Stimulated activated CD8-positive, alpha-beta memory T cell treated with anti-CD3 and anti-CD28 coated beads, Interleukin-12 subunit alpha, Interleukin-12 subunit beta, amount 100 ng/mL, for 24 hours (primary cell): ENCODE measurements at regions not wholly inside any gene's neighbourhood (a gene's known extent, or its start where the extent isn't known, plus 50 kb on each side); places are given as distances from the start of the nearest gene placed in this dataset.
"Not testable (repeated sequence)": the region's sequence is repeated elsewhere in the genome, so short reads cannot be mapped to it uniquely, and the experiment has no call there.

ENCODE experiments used
- DNase-seq: peaks from one replicate; pipeline ENCODE4 v3.0.0-alpha.2; 2020; ENCODE audit errors: extremely low read depth

DNA sequence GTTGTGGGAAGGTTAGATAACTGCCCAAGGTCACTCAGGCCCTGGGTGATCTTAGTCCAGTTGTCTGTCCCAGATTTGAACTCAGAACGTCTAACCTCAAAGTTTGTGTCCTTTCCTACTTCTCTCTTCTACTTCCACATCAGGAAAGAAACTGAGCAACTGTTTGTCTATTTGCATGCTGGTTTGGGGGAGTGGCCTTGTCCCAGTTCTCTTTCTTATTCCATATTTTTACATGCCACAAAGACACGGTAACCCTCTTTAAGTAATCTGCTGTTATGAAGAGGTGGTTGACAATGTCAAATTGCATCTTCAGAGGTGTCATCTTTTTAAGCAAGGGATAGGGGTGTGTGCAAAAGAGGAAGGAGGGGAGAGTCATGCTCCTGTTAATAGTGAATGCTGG lies 432.5 kb downstream of the HS3ST3B1 start:
- DNase-seq, result no peak

DNA sequence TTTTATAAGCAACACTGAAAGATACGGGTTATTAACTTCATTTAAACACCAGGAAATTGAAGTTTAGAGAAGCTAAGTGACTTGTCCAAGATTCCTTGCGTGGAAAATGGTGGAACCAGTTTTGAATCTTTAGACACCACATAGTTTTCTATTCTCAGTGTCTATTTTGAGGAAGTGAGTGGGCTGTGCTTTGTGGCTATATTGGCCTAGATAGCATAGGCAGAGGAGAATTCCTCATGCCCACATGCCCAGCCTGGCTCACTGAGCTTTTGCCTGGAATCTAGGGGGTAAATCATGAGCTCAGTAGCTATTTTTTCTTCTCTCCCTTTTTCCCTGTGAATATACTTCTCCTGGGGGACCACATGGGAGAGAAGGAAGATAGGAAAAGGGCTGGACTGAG lies 431.3 kb downstream of the HS3ST3B1 start:
- no peak for DNase-seq

DNA sequence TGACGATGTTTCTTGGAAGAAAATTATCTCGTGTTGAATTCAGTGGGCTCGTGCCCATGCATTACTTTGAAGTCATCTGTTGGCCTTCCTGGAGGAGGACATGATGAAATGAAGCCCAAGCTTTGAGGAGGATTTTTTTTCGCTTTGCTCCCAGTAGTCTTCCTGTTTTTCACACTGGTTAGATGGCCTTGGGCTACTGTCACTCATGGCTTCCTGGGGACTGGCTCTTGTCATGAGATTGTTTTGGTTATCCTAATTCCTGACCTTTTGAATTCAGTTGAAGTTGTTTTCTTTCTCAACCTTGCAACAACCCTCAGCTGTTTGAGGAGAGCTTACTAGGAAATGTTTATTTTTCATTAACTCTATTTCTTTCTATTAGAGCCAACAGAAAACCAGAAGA lies 430.7 kb downstream of the HS3ST3B1 start:
- DNase-seq, result no peak

DNA sequence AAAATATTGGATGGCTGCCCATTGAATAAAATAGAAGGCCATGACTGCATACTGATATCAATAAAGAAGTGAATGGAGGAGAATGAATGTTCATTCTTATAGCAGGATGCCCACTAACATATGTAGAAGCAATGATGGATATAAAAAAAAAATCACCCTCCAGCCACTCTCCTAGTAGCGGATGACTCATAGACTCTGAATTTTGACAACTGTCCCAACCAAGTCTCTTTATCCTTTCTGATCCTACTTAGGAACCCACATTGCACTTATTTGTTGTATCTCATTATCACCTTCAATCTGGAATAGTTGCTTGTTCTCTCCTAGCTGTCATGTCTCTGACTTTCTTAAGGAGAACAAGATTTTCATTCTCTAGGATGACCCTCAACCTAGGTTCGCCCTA lies 429.9 kb downstream of the HS3ST3B1 start:
- DNase-seq, result no peak

DNA sequence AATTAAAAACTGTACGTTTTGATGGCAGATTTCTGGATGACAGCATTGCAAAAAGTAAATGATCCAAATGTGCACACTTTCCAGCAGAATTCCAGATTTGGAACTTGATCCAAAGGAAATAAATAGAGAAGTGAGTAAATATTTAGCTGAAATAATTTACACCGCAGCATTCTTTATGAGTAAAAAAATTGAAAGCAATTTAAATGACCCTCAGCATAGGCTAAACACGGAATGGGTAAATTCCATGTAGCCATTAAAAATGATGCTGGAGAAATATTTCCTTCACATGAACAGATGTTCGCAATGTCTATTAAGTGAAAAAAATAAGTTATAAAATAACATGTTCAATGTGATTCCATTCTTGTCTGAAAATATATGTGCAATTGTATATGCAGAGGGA lies 424.8 kb downstream of the HS3ST3B1 start:
- DNase-seq, result no peak

DNA sequence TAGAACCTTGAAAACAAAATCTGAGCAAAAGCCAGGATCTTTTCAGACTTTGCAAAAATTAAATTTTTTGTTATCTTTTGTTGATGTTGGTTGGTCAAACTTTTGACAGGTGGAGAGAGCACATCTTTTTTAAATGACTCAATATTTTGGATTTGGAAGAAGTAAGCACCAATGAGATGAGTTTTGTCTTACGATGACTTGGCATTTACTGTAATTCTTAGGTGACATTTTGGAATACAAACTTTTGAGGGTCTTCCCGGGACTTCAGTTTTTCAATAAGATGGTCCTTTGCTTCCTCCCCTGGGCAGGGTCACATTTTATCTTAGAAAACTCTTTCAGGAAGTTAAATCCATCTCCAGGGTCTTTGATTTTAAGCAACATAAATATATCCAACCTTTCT lies 423.9 kb downstream of the HS3ST3B1 start:
- DNase-seq, result no peak

DNA sequence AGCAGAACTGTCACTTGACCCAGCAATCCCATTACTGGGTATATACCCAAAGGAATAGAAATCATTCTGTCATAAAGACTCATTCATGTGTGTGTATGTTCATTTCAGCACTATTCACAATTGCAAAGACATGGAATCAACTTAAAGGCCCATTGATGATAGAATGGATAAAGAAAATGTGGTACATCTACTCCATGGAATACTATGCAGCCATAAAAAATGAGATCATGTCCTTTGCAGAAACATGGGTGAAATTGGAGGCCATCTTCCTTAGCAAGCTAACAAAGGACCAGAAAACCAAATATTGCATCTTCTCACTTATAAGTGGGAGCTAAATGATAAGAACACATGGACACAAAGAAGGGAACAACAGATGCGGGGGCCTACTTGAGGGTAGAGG lies 422.5 kb downstream of the HS3ST3B1 start:
- DNase-seq, result not testable (repeated sequence)

DNA sequence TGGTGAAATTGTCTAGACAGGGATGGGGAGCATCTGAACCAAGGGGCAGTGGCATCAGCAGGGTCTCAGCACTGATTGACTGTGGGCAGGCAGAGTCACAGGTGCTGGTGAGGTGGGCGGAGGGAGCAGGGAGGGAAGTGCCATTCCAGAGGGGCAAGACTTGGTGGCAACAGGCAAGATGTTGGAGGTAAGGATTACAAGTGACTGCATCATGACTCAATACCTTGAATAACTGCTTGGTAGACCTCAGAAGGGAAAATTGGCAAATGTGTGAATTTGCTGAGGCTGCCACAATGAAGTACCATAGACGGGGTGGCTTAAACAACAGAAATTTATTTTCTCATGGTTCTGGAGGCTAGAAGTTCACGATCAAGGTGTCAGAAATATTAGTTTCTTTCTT lies 419.1 kb downstream of the HS3ST3B1 start:
- no peak for DNase-seq

DNA sequence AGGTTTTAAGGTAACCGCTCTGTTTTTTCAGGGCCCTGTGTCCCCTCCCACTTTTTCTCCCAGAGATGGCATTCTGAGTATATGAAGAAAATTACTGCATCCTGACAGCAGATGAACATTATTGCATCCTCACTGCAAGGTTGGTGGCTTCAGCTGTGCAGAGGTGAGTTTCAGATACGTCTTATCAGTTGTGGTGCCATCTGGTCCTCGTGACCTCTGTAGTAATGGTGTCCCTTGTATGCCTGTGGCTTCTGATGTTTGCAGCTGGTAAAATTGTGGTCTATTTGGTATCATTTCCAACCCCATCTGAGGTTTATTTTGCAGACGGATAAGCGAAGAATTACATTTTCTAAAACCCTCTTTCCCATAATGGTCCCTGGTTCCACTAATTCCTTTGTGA lies 417.0 kb downstream of the HS3ST3B1 start:
- DNase-seq, result no peak

DNA sequence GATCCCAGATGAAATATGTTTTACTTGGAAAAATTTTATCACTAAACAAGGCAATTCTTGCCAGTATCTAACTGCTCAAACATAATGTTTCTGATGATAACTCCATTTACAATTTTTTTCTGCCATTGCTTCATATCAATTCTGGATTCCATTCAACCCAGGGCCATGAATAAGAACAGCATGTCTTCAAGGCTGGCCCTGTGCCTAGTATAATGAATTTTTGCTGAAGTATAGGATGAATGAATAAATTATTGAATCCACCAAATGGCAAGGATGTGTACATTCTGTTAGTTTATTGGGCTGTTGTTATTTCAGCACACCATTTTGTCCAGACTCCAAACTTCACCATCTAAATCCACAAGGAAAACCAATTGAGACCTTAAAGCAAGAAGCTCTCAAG lies 414.7 kb downstream of the HS3ST3B1 start:
- no peak for DNase-seq

DNA sequence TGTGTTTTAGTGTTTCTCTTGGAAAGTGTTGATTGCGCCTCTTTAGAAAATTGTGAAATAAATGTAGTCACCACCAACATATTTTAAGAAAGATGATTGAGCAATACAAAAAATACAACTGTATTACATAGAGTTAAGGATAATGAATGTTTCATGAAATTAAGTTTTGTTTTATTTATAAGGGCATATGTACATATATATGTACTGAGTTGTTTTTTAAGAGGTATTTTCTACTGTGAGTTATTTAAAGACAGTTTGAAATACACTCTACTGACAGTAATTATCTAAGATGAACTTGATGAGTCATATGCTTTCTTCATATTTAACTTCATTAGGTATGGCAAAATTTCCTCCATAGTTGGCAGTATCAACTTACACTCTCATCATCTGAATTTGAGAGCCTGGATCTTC lies 411.7 kb downstream of the HS3ST3B1 start:
- DNase-seq, result no peak

DNA sequence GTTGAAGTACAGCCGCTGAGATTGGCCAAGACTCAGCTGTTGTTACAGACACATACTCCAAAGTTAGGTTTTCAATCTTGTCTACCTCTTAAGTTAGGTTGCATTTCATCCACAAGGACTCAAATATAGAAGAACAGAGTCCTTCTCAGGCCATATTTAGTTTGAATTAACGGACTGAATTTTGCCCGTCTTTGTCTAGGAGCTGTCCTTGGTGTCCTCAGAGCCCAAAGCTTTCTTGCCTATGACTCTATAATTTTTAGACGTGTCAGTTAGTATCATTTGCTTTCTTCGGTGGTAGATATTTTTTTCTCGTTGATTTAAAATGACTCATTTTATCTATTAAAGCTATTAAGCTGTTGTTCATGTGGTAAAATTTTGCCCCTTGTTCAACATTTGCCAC lies 403.2 kb downstream of the HS3ST3B1 start:
- no peak for DNase-seq

DNA sequence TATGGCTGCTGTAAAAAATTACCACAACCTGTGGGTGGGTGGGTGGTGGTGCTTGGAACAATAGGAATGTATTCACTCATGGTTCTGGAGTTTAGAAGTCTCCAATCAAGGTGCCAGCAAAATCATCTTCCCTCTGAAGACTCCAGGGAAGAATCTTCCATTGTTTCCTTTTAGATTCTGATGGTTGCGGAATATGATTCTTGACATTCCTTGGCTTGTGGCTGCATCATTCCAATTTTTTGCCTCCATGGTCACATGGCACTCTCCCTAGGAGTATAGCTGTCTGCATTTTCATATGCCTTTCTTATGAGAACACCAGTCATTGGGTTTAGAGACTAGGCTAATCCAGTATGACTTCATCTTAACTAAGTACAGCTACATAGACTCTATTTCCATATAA lies 401.0 kb downstream of the HS3ST3B1 start:
- no peak for DNase-seq

DNA sequence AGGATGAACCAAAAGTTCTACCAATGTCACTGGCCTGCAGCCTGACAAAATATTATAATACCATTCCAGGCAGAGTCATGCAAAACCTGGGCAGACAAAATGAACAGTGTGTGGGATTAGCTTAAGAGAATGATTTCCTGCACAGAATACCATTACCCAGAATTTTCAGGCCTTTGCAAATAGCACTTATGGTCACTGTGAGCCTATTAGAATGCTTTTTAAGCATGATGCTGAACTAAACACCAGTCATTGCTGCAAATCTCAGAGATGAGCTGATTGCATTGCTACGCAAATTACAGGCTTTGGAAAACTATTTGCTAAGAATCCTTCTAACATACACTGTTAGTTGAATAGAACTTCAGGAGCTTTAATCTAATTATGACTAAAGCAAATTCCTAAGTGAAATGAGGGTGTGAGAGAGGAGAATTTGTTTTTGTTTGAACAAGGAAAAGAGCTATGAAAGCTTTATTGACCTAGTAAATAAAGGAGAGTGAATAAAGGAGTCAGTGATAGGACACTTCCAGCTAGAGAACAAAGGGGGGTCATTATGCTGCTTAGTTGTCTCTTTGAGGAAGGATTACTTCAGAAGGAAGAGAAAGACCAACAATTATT lies 398.8 kb downstream of the HS3ST3B1 start:
- DNase-seq, result no peak

DNA sequence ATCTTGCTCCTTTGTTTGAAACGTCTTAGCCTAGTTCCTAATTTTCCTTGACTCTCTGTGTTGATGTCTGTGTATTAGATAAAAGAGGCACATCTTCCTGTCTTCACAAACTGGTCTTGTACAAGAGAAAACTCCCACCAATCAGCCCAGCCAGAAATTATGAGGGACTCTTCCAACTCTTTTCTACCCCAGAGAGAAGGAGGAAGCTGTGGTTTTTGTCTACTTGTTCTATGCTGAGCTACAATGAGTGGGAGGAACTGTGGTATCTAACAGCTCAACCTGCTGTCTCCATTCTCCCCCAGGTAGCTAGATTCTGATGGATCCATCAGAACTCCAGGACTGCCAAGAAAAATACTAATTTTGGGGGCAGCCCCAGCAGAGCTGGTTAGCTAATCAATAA lies 392.5 kb downstream of the HS3ST3B1 start:
- no peak for DNase-seq

DNA sequence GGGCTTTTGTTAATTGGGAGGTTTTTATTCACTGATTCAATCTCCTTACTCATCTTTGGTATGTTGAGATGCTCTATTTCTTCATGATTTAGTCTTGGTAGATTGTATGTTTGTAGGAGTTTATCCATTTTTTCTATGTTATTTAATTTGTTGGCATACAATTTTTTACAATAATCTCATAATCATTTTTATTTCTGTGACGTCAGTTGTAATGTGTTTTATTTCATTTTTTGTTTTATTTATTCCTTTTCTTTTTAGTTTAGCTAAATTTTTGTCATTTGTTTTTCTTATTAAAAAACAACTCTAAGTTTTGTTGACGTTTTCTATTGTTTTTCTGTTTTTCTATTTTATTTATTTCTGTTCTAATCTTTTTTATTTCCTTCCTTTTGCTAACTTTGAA lies 389.8 kb downstream of the HS3ST3B1 start:
- no peak for DNase-seq

DNA sequence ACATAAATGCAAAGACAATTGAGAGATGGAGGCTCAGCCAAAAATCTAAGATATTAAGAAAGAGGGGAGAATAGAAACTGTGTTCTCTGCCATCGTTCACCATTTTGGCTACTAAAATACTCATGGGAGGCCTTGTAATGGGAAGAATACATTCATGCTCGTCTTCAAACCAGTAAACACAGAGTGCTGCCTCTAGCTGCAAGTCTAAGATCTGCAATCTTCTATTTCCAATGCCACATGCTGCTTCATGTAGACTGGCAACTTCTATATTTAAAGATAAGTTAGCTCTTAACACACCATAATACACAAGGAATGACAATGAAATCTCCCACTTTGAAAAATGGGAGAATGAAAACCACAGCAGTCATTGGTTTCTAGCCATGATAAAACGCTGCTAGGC lies 387.3 kb downstream of the HS3ST3B1 start:
- DNase-seq, result no peak

DNA sequence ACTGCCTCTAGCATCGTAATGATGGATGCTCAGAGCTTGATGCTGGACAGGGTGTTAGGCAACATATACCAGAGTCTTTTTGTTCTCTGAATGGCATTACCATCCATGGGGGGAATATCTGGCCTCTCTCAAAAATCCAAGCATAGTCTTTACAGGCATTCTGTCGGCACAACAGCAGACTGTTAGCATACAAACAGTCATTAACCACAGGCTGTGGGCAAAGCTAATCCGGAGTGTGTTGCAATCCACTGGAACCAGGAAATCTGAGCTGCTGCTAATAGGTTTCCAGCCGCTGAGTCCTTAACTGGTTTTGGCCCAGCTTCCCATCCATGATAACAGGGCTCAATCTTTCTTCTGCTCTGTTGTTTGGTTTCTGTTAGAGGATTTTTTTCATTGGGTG lies 371.9 kb downstream of the HS3ST3B1 start:
- no peak for DNase-seq

DNA sequence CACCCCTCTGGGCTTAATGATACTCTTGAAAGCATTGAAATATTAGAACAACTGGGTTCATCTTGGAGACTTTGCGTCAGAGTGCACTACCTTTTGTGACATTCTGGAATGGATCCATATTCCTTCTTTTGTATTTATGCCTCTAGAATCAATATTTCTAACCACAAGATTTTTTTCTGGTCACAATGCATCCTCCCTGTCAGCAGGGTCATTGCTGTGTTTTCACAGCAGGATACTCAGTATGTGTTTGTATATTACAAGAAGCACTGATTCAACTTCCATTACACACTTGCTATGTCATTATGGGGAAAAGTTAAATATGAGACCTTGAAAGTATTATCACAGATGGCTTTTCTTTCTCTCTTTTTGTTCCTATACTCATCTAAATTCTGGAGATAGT lies 370.0 kb downstream of the HS3ST3B1 start:
- DNase-seq, result no peak

DNA sequence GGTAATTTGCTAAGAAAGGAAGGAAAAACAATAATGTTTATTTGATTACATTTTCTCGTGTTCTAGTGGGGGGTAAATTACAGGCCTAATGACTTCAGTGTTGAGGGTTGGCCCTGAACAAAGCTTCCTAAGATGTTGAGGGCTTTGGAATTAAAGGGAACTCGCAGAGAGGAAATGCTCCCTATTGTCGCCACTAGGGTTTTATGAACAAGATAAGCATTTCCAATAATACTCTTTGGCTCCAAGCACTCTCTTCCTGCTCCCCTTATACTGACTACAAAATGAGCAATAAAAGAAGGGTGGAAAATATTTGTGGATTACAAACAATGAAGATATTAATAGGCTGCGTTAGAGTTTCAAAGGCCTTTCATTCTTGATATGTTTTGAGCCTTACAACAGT lies 363.6 kb downstream of the HS3ST3B1 start:
- no peak for DNase-seq

DNA sequence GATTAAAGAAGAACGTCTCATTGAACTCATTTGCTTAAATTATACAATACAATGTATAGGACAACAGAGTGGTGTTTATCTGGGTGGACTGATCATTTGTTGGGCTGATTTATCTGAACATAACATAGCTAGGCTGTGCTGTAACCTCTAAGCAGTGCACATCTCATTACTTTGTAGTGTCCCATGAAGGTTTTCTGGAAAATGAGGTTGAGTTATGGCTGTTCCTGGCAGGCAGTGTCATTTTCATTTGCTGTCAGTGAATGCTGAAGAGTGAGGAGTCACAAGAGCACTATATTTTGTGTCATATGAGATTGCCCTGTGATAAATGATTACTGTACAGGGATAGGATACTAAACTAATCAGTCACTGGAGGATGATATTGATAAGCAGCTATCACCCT lies 340.2 kb downstream of the HS3ST3B1 start:
- no peak for DNase-seq

DNA sequence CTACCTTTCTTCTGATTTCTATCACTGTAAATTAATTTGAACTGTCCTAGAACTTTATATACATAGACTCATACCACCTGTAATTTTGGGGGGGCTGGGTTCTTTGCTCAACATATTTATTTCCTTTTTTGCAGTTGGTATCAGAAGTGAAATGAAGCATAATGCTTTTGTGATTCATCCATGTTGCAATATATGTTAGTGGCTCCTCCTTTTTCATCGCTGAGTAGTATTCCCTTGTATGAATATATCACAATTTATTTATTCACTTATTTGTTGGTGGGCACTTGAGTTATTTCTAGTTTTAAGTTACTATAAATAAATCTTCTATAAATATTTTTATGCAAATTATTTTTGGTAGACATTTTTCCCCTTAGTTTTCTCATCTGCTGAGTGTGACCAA lies 336.4 kb downstream of the HS3ST3B1 start:
- no peak for DNase-seq

DNA sequence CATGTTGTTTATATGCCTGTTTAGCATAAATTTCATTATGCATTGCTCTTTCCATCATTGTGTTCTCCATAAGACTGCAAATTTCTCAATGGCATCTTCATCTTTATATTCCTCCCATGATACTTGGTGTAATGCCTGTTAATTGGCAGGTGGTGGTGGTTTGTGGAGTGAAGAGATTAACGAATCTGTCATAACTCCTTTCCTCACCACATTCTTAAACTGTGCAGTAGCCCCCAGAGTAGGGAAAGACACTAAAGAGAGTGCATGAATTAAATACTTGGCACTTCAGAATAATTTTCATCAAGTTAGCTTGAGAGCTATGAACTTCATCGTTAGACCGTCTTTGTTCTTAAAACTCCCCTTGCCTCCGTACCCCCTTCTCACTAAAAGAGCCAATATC lies 329.7 kb downstream of the HS3ST3B1 start:
- no peak for DNase-seq

DNA sequence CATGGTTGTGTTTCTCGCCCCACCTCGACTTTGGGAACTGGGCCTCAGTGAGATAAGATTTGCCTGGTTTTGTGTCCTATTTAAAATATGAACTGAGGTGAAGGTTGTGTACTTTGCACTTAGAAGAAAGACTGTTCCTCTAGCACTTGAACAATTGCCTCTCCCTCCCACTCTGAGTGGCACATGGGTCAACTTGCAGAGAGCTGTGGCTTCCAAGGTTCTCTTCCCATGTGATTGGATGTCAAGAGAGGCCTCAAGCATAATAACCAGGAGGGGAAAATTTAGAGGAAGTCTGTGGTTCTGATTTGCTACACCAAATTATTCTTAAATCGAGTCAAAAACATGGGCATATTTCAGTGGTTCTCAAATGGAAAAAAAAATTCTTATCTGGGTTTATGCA lies 329.2 kb downstream of the HS3ST3B1 start:
- DNase-seq, result no peak
